T-helper 22 cell (primary cell): ENCODE measurements at regions not wholly inside any gene's neighbourhood (a gene's known extent, or its start where the extent isn't known, plus 50 kb on each side); places are given as distances from the start of the nearest gene placed in this dataset.

ENCODE experiments used
- DNase-seq: peaks from one replicate; pipeline ENCODE4 v3.0.0-alpha.2; 2020; ENCODE audit warnings: low read depth

DNA sequence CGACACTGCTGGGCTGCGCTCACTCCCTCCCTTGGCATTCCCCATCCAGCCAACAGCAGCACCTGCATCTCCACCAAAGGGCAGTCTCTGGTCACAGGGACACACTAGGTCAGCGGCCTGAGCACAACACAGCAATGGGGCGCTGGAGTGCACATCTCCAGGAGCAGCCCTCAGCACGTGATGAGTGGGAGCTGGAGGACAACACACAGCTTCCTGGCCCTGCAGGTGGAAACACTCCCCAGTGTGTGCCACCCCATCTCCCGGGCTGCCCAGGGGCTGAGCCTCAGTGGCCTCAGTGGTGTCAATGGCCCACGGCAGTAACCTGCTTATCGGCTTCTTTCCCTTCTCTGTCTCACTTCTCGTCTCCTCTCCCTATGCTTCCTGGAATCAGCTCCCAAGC is 96.8 kb upstream of the VSTM2B start:
- no peak for DNase-seq

DNA sequence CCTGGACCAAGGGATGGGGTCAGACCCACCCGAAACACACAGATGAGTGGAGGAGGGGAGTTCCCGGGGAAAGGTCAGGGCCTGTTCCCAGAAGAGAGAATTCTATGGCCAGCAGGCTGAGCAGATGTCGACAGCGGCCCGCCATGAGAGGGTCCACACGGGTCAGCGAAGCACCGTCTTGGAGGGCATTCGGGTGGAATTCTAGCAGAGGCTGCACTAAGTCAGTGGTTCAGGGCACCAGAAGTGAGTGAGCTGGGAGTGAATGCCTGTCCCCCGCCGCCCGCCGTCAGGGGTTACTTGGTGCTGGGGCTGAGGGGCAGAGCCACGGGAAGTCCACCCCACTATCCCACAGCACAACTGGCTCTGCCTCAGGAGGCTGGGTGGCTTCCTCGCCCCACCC is 96.2 kb upstream of the VSTM2B start:
- no peak for DNase-seq

DNA sequence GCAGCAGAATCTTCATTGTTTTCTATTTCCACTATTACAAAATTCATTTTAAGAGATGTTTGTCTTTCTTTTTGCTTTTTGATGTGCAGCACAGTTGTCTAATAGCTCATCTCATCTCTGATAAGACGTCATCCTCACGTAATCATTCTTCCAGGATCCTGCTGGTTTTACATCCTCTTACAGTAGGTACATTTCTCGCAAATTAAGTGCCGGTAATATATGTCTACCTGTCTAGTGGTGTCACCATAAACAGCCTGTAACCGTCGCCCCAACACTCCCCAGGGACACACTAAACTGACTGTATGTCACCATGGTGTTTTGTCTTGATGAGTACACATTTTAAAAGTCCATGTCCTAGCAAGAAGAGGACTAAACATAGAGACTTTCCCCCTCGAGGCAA is 94.5 kb upstream of the VSTM2B start:
- no peak for DNase-seq

DNA sequence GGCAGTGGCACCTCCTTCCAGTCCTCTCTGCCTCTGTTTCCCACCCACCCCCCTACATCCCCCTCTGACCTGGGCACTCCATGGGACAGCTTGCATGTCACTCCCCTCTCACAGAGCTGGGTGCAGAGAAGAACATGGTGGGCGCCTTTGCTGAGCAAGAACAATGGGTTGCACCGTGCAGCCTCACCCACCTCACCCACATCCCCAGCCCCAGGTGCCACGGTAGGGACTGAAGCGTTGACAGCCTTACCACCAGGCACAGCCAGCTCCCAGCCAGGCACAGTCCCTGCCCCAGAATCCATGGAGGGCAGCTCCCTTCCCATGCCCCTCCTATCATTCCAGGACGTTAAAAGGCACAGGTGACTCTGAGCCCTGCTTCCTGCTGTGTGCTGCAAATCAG is 93.1 kb upstream of the VSTM2B start:
- no peak for DNase-seq

DNA sequence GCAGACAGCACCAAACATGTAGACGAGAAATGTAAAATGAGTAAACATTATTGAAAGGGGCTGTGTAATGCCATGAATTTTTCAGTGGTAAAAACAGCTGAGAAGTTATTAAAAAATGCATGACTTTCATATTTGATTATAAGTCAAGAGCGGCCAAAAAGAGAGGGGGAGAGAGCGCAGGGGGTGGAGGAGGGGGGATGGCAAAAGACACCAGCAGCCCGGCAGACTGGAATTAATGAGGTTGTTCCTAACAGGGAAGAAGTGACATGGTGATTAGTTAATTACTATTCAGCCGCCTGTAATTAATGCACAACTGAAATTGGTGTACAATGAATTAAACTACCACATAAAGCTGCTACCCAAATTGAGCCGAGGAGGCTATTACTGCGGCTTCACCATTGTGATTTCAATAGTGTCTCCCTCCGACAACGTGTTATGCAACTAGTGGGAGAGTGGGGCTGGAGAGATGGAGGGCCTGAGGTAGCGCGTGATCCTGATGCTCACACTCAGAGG is 89.1 kb upstream of the VSTM2B start:
- DNase-seq, result no peak

DNA sequence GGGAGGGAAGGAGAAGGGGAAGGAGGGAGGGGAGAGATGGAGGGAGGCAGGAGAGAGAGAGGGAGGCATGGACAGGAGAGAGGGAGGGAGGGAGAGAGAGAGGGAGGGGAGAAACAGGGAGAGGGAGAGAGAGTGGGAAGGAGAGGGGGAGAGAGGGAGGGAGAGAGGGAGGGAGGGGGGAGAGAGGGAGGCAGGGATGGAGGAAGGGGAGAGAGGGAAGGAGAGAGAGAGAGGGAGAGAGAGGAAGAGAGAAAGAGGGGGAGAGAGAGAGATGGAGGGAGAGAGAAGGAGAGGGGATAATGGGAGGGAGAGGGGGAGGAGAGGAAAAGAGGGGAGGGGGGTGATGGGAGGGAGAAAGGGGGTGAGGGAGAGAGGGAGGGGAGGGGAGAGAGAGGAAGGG is 86.8 kb upstream of the VSTM2B start:
- no peak for DNase-seq

DNA sequence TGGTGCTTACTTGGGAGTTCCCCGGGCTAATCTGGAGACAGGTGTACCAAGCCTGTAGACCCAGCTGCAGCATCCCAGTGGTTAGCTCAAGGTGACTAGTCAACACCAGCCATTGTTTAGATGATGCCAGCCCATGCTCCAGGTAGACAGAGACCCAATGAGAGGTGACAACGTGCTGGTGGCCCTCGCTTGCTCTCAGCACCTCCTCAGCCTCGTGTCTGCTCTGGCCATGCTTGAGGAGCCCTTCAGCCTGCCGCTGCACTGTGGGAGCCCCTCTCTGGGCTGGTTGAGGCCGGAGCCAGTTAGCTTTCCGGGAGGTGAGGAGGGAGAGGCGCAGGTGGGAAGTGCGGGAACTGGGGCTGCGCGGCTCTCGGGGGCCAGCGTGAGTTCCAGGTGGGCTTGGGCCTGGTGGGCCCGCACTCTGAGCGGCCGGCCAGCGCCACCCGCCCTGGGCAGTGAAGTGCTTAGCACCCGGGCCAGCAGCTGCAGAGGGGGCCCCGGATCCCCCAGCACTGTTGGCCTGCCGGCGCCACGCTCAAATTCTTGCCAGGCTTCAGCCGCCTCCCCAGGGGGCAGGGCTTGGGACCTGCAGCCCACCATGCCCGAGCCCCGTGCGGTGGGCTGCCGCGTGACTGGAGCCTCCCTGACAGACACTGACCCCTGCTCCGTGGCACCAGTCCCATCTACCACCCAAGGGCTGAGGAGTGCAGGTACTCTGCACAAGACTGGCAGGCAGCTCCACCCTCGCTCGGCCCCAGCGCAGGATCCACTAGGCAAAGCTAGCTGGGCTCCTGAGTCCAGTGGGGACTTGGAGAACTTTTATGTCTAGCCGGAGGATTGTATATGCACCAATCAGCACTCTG is 85.9 kb upstream of the VSTM2B start:
- DNase-seq, result no peak

DNA sequence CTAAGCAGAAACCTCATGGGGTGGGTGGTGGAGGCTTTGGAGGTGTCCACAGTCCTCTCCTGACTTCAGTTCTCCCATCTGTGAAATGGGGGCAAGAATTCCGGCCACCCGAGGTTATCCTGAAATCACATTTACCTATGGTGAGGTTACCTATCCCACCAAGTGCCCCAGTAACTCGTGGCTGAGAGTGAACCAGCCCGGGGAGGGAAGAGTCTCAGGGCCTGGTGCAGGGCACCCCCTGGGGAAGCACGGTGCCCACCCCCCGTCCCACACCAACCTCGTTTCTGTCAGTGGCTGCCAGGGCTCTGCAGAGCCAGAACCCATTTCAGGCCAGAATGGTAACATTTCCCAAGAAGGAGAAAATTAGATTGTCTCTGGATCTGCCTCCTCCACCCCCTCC is 83.7 kb upstream of the VSTM2B start:
- DNase-seq, result no peak

DNA sequence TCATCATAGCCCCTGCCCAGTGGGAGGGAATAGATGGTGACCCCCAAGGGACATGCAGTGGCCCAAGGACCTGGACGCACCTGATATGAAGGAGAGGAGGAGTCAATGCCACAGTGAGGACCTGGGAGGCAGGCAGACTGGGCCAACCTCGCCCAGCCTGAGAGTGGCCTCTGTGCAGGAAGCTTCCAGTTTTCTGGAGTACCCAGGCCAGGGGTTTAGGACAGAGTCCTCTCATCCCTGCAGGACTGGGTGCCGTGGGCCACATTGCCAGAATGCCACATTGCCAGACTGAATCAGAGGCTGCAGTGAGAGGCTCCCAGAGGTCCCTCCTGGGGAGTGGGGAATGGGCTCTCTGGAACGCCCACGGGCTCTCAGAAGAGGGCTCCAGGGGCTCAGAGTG is 82.9 kb upstream of the VSTM2B start:
- DNase-seq, result no peak

DNA sequence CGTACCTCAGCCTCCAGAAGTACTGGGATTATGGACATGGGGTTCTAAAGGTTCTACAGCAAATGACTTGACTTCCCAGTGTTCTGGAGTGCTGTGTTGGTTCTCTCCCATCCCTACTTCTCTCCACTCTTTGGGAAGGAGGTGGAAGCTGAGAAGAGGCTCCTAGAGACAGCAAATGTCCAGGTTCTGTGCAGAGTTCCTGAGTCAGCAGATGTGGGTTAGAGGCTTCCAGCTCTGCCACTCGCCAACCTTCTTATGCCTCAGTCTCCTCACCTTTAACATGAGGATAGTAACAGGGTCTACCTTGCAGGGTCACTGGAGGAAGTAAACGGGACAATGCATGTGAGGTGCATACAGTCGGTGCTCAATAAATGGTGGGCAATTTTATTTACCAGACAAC is 80.5 kb upstream of the VSTM2B start:
- no peak for DNase-seq

DNA sequence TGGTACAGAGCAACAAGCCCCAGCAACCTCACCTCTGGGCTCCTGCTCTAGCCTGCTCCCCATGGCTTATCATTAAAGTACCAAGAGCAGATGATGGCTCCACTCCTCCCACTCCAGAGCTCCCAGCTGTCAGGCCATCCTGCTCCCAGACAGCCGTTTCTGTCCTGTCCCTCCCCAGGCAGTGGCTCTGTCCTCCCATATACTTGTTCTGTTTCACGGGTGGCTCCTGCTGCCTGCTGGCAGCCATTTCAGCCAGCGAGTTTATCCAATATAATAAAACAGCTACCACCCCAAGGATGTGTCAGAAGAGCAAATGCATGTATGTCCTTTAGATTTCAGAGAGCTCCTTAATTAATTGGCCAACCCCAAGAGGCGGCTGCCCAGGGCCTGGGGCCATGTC is 79.4 kb upstream of the VSTM2B start:
- DNase-seq, result no peak

DNA sequence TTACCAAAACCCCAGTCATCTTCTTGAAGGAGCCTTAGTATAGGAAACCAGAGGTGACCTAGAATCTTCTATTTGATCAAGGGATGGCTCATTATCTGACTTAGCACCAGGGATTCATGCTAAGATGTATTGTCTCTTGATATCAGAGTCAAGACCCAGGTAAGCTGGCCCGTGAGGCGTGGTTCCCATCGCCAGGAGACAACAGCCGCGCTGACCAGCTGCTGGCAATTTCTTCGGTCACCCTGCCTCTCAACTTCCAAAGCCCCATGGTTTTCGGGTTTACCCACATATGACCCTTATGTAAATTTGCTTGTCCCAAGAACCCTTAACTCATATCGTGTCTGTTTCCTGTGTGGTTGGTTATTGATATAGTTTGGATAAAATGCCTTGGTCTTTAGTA is 77.7 kb upstream of the VSTM2B start:
- no peak for DNase-seq

DNA sequence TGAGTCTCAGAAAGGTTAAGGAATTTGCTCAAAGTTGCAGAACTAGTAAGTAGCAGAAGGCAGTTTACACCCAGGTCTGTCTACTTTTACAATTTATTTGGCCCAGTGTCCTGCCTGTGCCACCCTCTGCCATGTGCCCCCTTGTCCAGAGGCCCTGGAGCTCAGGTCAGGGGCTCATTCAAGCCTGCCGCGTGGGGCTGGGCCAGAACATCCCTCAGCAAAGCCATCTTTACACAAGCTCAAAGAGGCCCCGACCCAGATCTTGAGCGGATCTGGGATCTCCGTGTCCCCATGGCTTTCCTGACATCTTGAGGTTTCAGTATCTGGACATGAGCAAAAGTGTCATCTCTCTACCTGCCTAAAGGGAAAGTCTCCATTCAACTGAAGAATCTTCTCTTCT is 76.4 kb upstream of the VSTM2B start:
- no peak for DNase-seq

DNA sequence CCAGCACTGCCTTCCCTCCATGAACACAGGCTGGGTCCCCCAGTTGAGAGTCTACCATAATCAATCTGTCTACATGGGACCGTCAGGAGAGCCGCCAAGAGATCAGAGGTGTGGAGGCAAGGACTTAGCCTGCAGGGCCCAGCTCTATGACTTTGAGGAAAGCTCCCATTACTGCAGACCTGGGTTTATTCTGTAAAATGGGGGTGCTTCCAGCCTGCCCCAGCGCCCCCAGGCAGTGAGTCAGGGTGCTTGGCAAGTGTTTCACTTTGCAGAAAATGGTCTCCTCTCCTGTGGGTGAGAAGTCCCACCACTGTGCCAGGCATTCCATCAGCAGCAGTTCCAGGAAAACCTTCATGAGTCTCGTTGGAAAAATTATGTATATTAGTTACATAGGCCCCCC is 75.5 kb upstream of the VSTM2B start:
- no peak for DNase-seq

DNA sequence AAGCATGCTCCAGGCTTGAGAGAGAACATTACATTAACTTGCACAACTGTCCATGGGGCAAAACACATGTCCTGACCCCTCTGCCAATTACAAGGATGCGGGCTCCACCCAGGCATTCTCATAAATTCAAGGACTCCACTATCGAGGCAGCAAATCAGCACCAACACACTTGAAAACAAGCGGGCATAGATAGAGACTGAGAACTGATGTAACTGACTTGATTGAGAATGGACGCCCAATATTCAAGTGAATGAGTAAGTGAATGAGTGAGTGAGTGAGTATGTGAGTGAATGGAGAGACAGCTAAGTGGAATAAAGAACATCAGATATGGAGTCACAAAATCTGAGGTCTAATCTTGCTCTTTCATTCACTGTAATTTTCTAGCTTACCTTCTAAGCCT is 75.0 kb upstream of the VSTM2B start:
- no peak for DNase-seq

DNA sequence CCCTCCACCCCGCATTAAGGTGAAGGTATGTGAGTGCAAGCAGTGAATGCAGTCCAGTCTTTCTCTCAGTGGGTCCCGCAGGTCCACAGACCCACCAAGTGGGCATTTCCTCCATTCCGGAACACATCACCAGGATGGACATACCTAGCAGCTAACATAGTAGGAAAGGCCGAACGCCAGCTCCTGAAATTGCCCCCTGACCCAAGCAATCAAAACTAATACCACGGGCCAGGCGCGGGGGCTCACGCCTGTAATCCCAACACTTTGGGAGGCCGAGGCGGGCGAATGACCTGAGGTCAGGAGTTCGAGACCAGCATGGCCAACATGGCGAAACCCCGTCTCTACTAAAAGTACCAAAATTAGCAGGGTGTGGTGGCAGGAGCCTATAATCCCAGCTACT is 71.7 kb upstream of the VSTM2B start:
- DNase-seq, result no peak

DNA sequence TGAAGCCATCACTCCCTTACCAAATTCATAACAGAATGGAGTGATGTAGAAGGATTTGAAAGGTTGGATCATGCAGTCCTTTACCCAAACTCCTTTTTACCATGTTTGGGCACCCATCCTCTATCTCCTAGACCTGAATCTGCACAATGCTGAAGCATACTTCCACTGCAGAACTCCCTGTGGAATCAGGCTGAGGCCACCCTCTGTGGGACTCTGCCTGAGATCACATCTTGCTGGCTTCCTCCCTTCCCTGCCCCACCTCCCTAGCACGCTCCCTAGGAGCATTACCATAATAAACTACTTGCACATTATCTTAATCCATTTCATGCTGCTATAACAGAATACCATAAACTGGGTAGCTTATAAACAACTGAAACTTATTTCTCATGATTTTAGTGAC is 68.4 kb upstream of the VSTM2B start:
- no peak for DNase-seq

DNA sequence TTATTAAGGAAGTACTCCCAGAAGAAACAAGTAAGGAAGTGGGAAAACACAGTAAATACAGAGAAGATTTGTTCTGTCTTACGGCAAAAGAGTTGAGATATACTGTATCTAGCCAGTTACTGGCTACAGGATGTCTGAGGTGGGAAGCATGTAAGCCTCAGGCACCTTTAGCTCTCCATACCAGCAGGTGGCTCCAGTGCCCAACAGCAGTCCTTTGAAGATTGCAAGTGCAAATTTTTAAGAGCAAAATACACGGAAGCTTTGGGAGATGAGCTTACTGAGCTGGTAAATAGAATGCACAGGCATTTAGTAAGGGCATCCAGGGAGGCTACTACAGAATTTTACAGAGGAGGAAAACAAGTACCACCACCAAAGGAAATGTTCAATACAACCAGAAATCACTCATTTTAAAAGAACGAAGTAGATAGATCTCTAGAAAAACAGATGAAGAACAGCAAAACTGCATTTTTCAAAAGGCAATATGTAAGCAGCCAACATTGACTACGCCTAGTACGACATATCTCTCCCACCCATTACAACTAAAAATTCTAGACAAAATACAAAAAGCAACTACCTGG is 57.9 kb upstream of the VSTM2B start:
- no peak for DNase-seq

DNA sequence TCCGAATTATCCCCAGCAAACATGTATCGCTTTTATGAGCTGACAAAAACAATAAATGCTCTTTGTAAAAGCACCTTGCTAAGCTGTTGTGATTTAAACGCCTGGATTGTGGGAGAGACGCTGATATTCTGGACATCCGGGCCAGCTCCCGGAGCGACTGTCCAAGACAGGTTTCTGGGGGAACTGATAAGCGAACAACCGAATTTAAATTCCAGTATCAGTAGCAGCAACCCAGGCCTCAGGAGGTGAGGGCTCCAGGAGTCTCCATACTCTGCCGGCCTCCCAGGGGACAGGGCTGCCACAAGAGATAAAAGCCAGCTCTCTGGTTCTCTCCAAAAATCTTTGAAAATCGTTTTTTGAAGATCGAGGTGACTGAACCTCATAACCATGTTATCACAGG is 50.3 kb upstream of the VSTM2B start:
- no peak for DNase-seq
